Fibroblast of mammary gland (primary cell): ENCODE measurements at regions not wholly inside any gene's neighbourhood (a gene's known extent, or its start where the extent isn't known, plus 50 kb on each side); places are given as distances from the start of the nearest gene placed in this dataset.

Experiments
- DNase-seq: peaks from one replicate; pipeline ENCODE4 v3.0.0-alpha.2; 2010; ENCODE audit warnings: low read depth
- H3K4me3 ChIP-seq: 2 replicates; pipeline ENCODE4 v1.5.1; 2011; ENCODE audit warnings: low read depth, mild to moderate bottlenecking, low read length, moderate library complexity; ENCODE audit not compliant: control insufficient read depth
- TF ChIP-seq, protein P1 (sequence below): conservative IDR thresholded peaks from 2 replicates; pipeline ENCODE4 v1.5.1; 2011; ENCODE audit warnings: low read depth, low read length, inconsistent platforms; ENCODE audit not compliant: control insufficient read depth, insufficient read depth

DNA sequence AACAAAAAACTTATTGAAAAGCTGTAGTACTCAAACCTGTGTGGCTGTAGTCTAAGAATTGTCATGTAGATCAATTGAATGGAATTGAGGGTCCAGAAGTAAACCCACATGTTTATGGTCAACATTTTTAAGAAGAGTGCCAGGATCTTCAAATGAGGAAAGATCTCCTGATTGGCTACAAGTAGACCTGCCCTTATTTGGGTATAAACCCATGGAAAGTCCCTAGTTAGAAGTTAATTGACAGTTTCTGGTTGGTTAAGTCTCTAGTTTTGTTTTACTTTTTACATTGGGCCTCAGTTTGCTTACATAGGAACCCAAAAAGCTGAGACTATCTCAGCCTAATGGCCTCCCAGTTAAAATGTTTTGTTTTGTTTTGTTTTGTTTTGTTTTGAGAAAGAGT lies 91.9 kb upstream of the RESF1 start:
- H3K4me3 ChIP-seq = no peak overlapping the region
- no peak for DNase-seq
- TF ChIP-seq, protein P1, sequence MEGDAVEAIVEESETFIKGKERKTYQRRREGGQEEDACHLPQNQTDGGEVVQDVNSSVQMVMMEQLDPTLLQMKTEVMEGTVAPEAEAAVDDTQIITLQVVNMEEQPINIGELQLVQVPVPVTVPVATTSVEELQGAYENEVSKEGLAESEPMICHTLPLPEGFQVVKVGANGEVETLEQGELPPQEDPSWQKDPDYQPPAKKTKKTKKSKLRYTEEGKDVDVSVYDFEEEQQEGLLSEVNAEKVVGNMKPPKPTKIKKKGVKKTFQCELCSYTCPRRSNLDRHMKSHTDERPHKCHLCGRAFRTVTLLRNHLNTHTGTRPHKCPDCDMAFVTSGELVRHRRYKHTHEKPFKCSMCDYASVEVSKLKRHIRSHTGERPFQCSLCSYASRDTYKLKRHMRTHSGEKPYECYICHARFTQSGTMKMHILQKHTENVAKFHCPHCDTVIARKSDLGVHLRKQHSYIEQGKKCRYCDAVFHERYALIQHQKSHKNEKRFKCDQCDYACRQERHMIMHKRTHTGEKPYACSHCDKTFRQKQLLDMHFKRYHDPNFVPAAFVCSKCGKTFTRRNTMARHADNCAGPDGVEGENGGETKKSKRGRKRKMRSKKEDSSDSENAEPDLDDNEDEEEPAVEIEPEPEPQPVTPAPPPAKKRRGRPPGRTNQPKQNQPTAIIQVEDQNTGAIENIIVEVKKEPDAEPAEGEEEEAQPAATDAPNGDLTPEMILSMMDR = no peak

DNA sequence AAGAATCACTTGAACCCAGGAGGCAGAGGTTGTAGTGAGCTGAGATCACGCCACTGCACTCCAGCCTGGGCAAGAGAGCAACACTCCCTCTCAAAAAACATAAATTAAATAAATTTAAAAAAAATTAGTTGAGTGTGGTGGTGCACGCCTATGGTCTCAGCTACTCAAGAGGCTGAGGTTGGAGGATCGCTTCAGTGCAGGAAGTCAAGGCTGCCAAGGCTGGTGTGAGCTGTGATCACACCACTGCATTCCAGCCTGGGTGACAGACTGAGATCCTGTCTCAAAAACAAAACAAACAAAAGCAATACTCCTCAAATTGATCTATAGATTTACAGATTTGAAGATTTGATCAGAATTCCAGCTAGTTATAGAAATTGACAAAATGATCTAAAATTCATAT lies 92.7 kb upstream of the RESF1 start:
- no peak for DNase-seq
- TF ChIP-seq, protein P1 = no peak
- no peak overlapping the region for H3K4me3 ChIP-seq

DNA sequence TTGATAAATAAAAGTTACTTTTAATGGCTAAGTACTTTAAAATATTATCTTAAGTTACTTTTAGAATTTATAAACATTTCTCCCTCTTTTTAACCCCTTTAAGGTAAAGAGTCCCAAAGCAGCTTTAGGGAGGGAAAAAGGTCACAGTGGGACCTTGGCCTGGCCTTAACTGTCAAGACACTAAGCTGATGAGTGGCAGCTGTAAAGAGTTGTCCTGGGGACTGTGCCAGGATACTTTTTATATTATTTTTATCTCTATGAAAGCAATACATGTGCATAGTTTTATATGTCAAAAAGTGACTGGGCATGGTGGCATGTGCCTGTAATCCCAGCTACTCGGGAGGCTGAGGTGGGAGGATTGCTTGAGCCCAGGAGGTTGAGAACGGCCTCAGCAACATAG lies 94.2 kb upstream of the RESF1 start:
- no peak for DNase-seq
- no peak overlapping the region for H3K4me3 ChIP-seq
- TF ChIP-seq, protein P1 = no peak

DNA sequence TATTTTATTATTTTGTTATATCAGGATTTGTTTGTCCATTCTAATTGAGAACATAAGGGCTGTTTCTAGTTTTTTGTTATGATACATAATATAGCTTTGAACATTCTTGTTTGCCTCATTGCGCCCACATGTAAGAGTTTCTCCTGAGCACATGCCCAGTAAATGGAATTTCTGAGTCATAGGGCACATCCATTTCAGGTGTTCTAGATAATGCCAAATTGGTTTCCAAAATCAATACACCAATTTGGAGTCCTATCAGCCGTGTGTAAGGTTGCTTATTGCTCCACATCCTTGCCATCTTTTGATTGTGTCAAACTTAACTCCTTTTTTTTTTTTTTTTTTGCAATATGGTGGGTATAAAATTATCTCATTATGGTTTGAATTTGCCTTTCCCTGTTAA lies 97.9 kb upstream of the RESF1 start:
- TF ChIP-seq, protein P1 = no peak
- DNase-seq = no peak
- H3K4me3 ChIP-seq = no peak overlapping the region

DNA sequence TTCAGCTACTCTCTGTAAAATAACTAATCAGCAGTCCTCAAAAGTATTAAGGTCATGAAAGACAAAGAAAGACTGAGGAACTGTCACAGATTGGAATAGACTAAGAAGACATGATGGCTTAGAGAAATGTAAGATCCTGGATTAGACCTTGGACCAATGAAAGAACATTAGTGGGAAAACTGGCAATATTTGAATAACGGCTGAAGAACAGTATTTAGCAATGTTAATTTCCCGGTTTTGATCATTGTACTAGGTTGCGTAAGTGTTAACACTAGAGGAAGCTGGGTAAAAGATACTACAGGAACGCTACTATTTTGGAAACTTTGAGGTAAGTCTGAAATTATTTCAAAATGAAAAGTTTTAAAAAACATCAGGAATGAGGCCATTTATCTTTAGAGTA lies 98.8 kb upstream of the RESF1 start:
- TF ChIP-seq, protein P1 = no peak
- H3K4me3 ChIP-seq = no peak overlapping the region
- DNase-seq = no peak

DNA sequence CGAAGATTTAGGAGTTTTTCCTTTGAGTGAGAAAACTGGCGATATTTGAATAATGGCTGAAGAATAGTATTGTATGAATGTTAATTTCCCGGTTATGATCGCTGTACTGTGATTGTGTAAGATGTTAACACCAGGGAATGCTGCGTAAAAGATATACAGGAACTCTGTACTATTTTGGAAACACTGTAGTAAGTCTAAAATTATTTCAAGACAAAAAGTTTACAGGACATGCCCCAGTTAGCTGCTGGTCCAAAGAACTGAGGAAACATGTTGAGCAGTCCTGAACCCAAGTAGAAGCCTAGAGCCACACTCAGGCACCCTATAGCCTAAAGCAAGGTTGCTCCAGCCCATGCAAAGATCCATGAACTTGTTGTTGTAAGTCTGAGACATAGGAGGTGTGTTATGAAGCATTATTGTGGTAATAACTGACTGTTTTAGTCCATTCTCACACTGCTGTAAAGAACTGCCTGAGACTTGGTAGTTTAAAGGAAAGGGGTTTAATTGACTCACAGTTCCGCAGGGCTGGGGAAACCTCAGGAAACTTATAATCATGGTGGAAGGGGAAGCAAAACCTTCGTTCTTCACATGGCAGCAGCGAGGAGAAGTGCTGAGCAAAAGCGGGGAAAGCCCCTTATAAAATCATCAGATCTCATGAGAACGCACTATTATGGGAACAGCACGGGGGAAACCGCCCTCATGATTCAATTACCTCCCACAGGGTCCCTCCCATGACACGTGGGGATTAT lies 99.8 kb upstream of the RESF1 start:
- DNase-seq = no peak
- TF ChIP-seq, protein P1 = no peak
- H3K4me3 ChIP-seq = no peak overlapping the region
